ENCODE measurements at regions not wholly inside any gene's neighbourhood (a gene's known extent, or its start where the extent isn't known, plus 50 kb on each side); places are given as distances from the start of the nearest gene placed in this dataset.

DNA sequence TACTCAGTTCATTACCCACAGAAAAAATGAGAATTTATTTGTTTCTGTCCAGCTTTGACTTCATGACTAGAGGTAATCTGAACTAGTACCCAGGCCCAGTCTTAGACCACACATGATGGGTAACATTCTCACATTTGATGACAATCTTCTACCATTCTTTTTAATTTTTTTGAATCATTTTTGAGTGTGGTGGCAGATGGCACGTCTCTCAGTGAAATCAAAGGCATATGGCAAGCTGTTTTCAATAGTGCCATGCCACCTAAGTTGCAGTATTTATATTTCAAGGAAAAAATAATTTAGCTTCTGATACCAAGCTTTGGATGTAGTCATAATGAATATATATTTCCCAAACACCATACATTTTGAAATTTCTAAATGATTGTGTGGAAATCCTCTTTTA lies 88.8 kb upstream of the HS3ST5 start:
- H3K4me3 ChIP-seq (replicated peaks; ENCODE audit: low read depth, low read length): no peak overlapping the region
- DNase-seq (ENCODE audit: low read depth): no peak
- TF ChIP-seq, protein P1, sequence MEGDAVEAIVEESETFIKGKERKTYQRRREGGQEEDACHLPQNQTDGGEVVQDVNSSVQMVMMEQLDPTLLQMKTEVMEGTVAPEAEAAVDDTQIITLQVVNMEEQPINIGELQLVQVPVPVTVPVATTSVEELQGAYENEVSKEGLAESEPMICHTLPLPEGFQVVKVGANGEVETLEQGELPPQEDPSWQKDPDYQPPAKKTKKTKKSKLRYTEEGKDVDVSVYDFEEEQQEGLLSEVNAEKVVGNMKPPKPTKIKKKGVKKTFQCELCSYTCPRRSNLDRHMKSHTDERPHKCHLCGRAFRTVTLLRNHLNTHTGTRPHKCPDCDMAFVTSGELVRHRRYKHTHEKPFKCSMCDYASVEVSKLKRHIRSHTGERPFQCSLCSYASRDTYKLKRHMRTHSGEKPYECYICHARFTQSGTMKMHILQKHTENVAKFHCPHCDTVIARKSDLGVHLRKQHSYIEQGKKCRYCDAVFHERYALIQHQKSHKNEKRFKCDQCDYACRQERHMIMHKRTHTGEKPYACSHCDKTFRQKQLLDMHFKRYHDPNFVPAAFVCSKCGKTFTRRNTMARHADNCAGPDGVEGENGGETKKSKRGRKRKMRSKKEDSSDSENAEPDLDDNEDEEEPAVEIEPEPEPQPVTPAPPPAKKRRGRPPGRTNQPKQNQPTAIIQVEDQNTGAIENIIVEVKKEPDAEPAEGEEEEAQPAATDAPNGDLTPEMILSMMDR (IDR thresholded peaks at IDR 0.05; ENCODE audit: low read length, missing control alignments): no peak

DNA sequence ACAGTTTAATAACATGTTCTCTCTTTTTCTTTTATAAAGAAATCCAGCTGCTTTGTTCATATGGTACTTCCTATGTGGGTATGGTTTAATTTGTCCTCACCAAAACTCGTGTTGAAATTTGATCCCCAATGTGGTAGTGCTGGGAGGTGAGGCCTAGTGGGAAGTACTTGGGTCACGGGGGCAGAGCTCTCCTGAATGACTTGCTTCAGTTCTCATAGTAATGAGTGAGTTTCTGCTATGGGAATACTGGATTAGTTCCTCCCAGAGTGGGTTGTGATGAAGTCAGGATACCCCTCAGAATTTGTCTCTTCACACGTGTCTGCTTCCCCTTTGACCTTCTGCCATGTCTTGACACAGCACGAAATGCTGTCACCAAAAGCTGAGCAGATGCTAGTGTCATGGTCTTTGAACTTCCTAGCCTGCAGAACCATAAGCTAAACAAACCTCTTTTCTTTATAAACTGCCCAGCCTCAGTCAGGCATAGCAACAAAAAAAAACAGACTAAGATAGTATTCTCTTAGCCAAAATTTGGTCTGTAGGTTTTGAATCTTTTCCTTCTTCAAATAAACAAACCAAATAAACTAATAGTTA lies 87.8 kb upstream of the HS3ST5 start:
- no peak overlapping the region for H3K4me3 ChIP-seq (replicated peaks; ENCODE audit: low read depth, low read length)
- no peak for DNase-seq (ENCODE audit: low read depth)
- TF ChIP-seq, protein P1 (IDR thresholded peaks at IDR 0.05; ENCODE audit: low read length, missing control alignments): no peak

DNA sequence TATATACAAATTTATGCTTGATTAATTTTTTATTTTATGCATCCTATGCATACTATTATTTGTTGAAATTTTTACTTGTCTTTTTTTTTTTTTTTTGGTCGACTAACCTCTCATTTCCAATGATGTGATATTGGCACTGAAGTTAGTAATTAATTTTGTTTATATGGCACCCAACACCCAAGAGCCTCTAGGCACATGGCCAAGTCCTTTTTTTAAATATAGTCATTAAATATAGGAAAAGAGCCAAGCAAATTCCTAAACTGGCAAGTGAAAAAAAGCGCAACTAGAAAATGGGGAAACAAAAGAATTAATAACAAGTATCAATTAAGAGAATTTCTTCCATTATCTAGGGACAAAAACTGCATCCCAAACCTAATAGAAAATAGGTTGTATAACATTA lies 85.5 kb upstream of the HS3ST5 start:
- TF ChIP-seq, protein P1 (IDR thresholded peaks at IDR 0.05; ENCODE audit: low read length, missing control alignments): no peak
- no peak overlapping the region for H3K4me3 ChIP-seq (replicated peaks; ENCODE audit: low read depth, low read length)
- DNase-seq (ENCODE audit: low read depth): no peak

DNA sequence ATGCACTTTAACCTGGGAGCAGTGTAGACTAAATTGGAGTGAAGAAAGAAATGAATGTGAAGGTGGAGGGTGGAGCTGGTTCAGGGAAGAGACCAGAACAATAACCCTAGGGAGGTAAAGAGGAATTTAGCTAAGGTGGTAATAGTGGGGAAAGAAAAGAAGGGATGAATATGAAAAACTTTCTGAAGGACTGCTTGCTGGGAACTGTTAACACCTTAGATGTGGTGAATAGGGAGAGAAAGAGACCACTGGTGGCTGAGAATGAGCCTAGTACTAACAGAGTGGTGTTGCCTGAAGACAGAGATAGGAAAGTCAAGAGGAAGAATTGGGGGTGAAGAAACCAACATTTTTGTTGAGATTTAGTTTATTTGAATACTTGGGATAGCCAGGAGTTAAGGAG lies 78.4 kb upstream of the HS3ST5 start:
- TF ChIP-seq, protein P1 (IDR thresholded peaks at IDR 0.05; ENCODE audit: low read length, missing control alignments): no peak
- no peak overlapping the region for H3K4me3 ChIP-seq (replicated peaks; ENCODE audit: low read depth, low read length)
- no peak for DNase-seq (ENCODE audit: low read depth)

DNA sequence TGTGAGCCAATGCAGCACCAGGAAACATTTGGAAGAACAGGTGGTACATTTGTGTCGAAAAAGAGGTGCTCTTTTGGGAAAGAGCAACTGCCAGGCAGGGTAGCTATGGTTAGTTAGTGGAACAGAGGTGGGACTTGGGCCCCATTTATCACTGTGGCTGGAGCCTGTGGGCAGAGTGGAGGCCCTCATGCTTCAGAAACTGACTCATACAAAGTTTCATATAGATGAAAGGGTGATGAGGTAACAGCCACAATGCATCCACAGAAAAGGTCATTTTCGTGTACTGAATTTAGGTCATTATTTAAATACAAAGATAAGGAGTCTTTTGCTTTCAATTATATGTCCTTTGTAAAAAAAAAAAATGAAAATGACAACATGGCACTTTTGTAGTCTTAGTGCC lies 76.4 kb upstream of the HS3ST5 start:
- TF ChIP-seq, protein P1 (IDR thresholded peaks at IDR 0.05; ENCODE audit: low read length, missing control alignments): no peak
- DNase-seq (ENCODE audit: low read depth): no peak
- no peak overlapping the region for H3K4me3 ChIP-seq (replicated peaks; ENCODE audit: low read depth, low read length)

DNA sequence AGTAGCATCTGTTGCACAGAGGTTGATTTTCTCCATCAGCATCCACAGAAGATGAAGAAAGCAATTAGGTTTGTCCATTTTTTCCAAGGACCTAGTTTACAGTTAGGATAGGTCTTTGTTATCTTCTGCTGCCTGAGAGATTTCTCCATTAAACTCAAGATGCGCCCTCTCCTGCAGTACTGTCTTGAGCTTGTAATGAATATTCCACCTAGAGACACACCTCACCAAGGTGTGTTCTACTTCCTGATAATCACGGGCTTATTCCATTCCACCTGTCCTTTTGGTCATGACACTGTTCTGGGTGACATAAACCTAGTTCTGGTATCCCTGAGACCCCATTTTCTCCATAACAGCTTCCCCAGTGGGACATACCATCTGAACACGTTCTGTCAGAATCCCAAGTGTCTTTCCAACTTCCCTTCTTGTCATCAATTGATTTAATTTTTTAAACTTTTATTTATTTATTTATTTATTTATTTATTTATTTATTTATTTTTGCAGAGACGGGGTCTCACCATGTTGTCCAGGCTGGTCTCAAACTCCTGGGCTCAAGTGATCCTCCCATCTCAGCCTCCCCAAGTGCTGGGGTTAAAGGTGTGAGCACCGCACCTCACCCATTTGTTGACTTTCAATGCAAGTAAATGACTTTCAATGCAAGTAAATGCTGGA lies 75.6 kb upstream of the HS3ST5 start:
- TF ChIP-seq, protein P1 (IDR thresholded peaks at IDR 0.05; ENCODE audit: low read length, missing control alignments): no peak
- no peak for DNase-seq (ENCODE audit: low read depth)
- no peak overlapping the region for H3K4me3 ChIP-seq (replicated peaks; ENCODE audit: low read depth, low read length)
